ENCODE measurements at regions not wholly inside any gene's neighbourhood (a gene's known extent, or its start where the extent isn't known, plus 50 kb on each side); places are given as distances from the start of the nearest gene placed in this dataset.
"Not testable (repeated sequence)": the region's sequence is repeated elsewhere in the genome, so short reads cannot be mapped to it uniquely, and the experiment has no call there.

- Histone ChIP-seq H3K27ac (ENCODE audit: low read depth, low read length) (no peak overlapping the region), H3K9me3 (ENCODE audit: low read length) (no peaks in the 10 kb centered on the region), H3K9ac (ENCODE audit: low read length) (no peak overlapping the region), H3K4me1 (ENCODE audit: insufficient read depth, low read length) (no peaks in the 10 kb centered on the region), H3K4me3 (ENCODE audit: low read depth in 1 of 2, low read length in 2 of 2) (no peak overlapping the region), H3K36me3 (ENCODE audit: insufficient read depth, low read length) (no peaks in the 10 kb centered on the region), H3K27me3 (ENCODE audit: control insufficient read depth in 1 of 2, insufficient read depth in 2 of 2, low read length in 2 of 2) (no peaks in the 10 kb centered on the region)
These were observed 159.3 kb downstream of the SLC24A2 start for GRCh38 chr9:19629488-19629887.

- not testable (repeated sequence) for H3K27me3 ChIP-seq (ENCODE audit: control insufficient read depth in 1 of 2, insufficient read depth in 2 of 2, low read length in 2 of 2); H3K27ac ChIP-seq (ENCODE audit: low read depth, low read length); H3K9me3 ChIP-seq (ENCODE audit: low read length); H3K36me3 ChIP-seq (ENCODE audit: insufficient read depth, low read length); H3K4me1 ChIP-seq (ENCODE audit: insufficient read depth, low read length); H3K4me3 ChIP-seq (ENCODE audit: low read depth in 1 of 2, low read length in 2 of 2); H3K9ac ChIP-seq (ENCODE audit: low read length)
These were observed 163.4 kb downstream of the SLC24A2 start for GRCh38 chr9:19625426-19625825.

- no peaks in the 10 kb centered on the region for H3K27me3 ChIP-seq (ENCODE audit: control insufficient read depth in 1 of 2, insufficient read depth in 2 of 2, low read length in 2 of 2)
- H3K9me3 ChIP-seq (ENCODE audit: low read length), result no peaks in the 10 kb centered on the region
- H3K4me3 ChIP-seq (ENCODE audit: low read depth in 1 of 2, low read length in 2 of 2), result no peak overlapping the region
- no peak overlapping the region for H3K27ac ChIP-seq (ENCODE audit: low read depth, low read length)
- no peaks in the 10 kb centered on the region for H3K36me3 ChIP-seq (ENCODE audit: insufficient read depth, low read length)
- H3K4me1 ChIP-seq (ENCODE audit: insufficient read depth, low read length), result no peaks in the 10 kb centered on the region
- H3K9ac ChIP-seq (ENCODE audit: low read length), result no peak overlapping the region
These were observed 164.3 kb downstream of the SLC24A2 start for GRCh38 chr9:19624519-19624918.

- H3K4me1 ChIP-seq (ENCODE audit: insufficient read depth, low read length), result no peaks in the 10 kb centered on the region
- no peak overlapping the region for H3K9ac ChIP-seq (ENCODE audit: low read length)
- H3K27ac ChIP-seq (ENCODE audit: low read depth, low read length), result no peak overlapping the region
These were observed 164.9 kb downstream of the SLC24A2 start for GRCh38 chr9:19623941-19624340.

GRCh38 chr9:19620326-19620725 lies 168.5 kb downstream of the SLC24A2 start:
- H3K27me3 ChIP-seq (ENCODE audit: control insufficient read depth in 1 of 2, insufficient read depth in 2 of 2, low read length in 2 of 2), result no peaks in the 10 kb centered on the region
- no peak overlapping the region for H3K27ac ChIP-seq (ENCODE audit: low read depth, low read length)
- H3K4me3 ChIP-seq (ENCODE audit: low read depth in 1 of 2, low read length in 2 of 2), result no peak overlapping the region
- no peaks in the 10 kb centered on the region for H3K36me3 ChIP-seq (ENCODE audit: insufficient read depth, low read length)
- H3K9ac ChIP-seq (ENCODE audit: low read length), result no peak overlapping the region
- H3K9me3 ChIP-seq (ENCODE audit: low read length), result no peaks in the 10 kb centered on the region
- H3K4me1 ChIP-seq (ENCODE audit: insufficient read depth, low read length), result no peaks in the 10 kb centered on the region

More at GRCh38 chr9:19623941-19624340, 164.9 kb downstream of the SLC24A2 start:
- Histone ChIP-seq H3K36me3 (ENCODE audit: insufficient read depth, low read length) (no peaks in the 10 kb centered on the region), H3K4me3 (ENCODE audit: low read depth in 1 of 2, low read length in 2 of 2) (no peak overlapping the region), H3K27me3 (ENCODE audit: control insufficient read depth in 1 of 2, insufficient read depth in 2 of 2, low read length in 2 of 2) (no peaks in the 10 kb centered on the region), H3K9me3 (ENCODE audit: low read length) (no peaks in the 10 kb centered on the region)

- Histone ChIP-seq H3K4me3 (ENCODE audit: low read depth in 1 of 2, low read length in 2 of 2) (no peak overlapping the region), H3K9ac (ENCODE audit: low read length) (no peak overlapping the region)
These were observed 169.6 kb downstream of the SLC24A2 start for GRCh38 chr9:19619221-19619620.

GRCh38 chr9:19618816-19619215 lies 170.0 kb downstream of the SLC24A2 start:
- no peaks in the 10 kb centered on the region for H3K4me1 ChIP-seq (ENCODE audit: insufficient read depth, low read length)
- H3K27ac ChIP-seq (ENCODE audit: low read depth, low read length), result no peak overlapping the region
- no peak overlapping the region for H3K4me3 ChIP-seq (ENCODE audit: low read depth in 1 of 2, low read length in 2 of 2)
- no peaks in the 10 kb centered on the region for H3K36me3 ChIP-seq (ENCODE audit: insufficient read depth, low read length)
- H3K27me3 ChIP-seq (ENCODE audit: control insufficient read depth in 1 of 2, insufficient read depth in 2 of 2, low read length in 2 of 2), result no peaks in the 10 kb centered on the region
- H3K9ac ChIP-seq (ENCODE audit: low read length), result no peak overlapping the region
- no peaks in the 10 kb centered on the region for H3K9me3 ChIP-seq (ENCODE audit: low read length)

More at GRCh38 chr9:19619221-19619620, 169.6 kb downstream of the SLC24A2 start:
- Histone ChIP-seq H3K36me3 (ENCODE audit: insufficient read depth, low read length) (no peaks in the 10 kb centered on the region), H3K27me3 (ENCODE audit: control insufficient read depth in 1 of 2, insufficient read depth in 2 of 2, low read length in 2 of 2) (no peaks in the 10 kb centered on the region), H3K9me3 (ENCODE audit: low read length) (no peaks in the 10 kb centered on the region), H3K27ac (ENCODE audit: low read depth, low read length) (no peak overlapping the region), H3K4me1 (ENCODE audit: insufficient read depth, low read length) (no peaks in the 10 kb centered on the region)

- Histone ChIP-seq H3K9me3 (ENCODE audit: low read length) (no peaks in the 10 kb centered on the region), H3K27me3 (ENCODE audit: control insufficient read depth in 1 of 2, insufficient read depth in 2 of 2, low read length in 2 of 2) (no peaks in the 10 kb centered on the region), H3K4me3 (ENCODE audit: low read depth in 1 of 2, low read length in 2 of 2) (no peak overlapping the region), H3K9ac (ENCODE audit: low read length) (no peak overlapping the region), H3K36me3 (ENCODE audit: insufficient read depth, low read length) (no peaks in the 10 kb centered on the region), H3K4me1 (ENCODE audit: insufficient read depth, low read length) (no peaks in the 10 kb centered on the region), H3K27ac (ENCODE audit: low read depth, low read length) (no peak overlapping the region)
These were observed 173.7 kb downstream of the SLC24A2 start for GRCh38 chr9:19615036-19615624.

GRCh38 chr9:19614294-19614693 lies 174.5 kb downstream of the SLC24A2 start:
- H3K4me1 ChIP-seq (ENCODE audit: insufficient read depth, low read length), result no peaks in the 10 kb centered on the region
- H3K9ac ChIP-seq (ENCODE audit: low read length), result no peak overlapping the region
- H3K27ac ChIP-seq (ENCODE audit: low read depth, low read length), result no peak overlapping the region
- H3K4me3 ChIP-seq (ENCODE audit: low read depth in 1 of 2, low read length in 2 of 2), result no peak overlapping the region
- H3K9me3 ChIP-seq (ENCODE audit: low read length), result no peaks in the 10 kb centered on the region
- H3K36me3 ChIP-seq (ENCODE audit: insufficient read depth, low read length), result no peaks in the 10 kb centered on the region
- H3K27me3 ChIP-seq (ENCODE audit: control insufficient read depth in 1 of 2, insufficient read depth in 2 of 2, low read length in 2 of 2), result no peaks in the 10 kb centered on the region

GRCh38 chr9:19600538-19600937 lies 188.3 kb downstream of the SLC24A2 start:
- no peaks in the 10 kb centered on the region for H3K36me3 ChIP-seq (ENCODE audit: insufficient read depth, low read length)
- no peaks in the 10 kb centered on the region for H3K27me3 ChIP-seq (ENCODE audit: control insufficient read depth in 1 of 2, insufficient read depth in 2 of 2, low read length in 2 of 2)
- no peaks in the 10 kb centered on the region for H3K4me1 ChIP-seq (ENCODE audit: insufficient read depth, low read length)
- H3K4me3 ChIP-seq (ENCODE audit: low read depth in 1 of 2, low read length in 2 of 2), result no peak overlapping the region
- no peak overlapping the region for H3K27ac ChIP-seq (ENCODE audit: low read depth, low read length)
- no peak overlapping the region for H3K9ac ChIP-seq (ENCODE audit: low read length)
- no peaks in the 10 kb centered on the region for H3K9me3 ChIP-seq (ENCODE audit: low read length)

GRCh38 chr9:19598722-19599121 lies 189.9 kb downstream of the ACER2 start:
- no peaks in the 10 kb centered on the region for H3K27me3 ChIP-seq (ENCODE audit: control insufficient read depth in 1 of 2, insufficient read depth in 2 of 2, low read length in 2 of 2)
- H3K9ac ChIP-seq (ENCODE audit: low read length), result no peak overlapping the region
- no peak overlapping the region for H3K4me3 ChIP-seq (ENCODE audit: low read depth in 1 of 2, low read length in 2 of 2)
- no peaks in the 10 kb centered on the region for H3K9me3 ChIP-seq (ENCODE audit: low read length)
- H3K36me3 ChIP-seq (ENCODE audit: insufficient read depth, low read length), result no peaks in the 10 kb centered on the region
- no peak overlapping the region for H3K27ac ChIP-seq (ENCODE audit: low read depth, low read length)
- H3K4me1 ChIP-seq (ENCODE audit: insufficient read depth, low read length), result no peaks in the 10 kb centered on the region

- no peaks in the 10 kb centered on the region for H3K4me1 ChIP-seq (ENCODE audit: insufficient read depth, low read length)
- no peaks in the 10 kb centered on the region for H3K36me3 ChIP-seq (ENCODE audit: insufficient read depth, low read length)
- H3K9ac ChIP-seq (ENCODE audit: low read length), result no peak overlapping the region
- H3K4me3 ChIP-seq (ENCODE audit: low read depth in 1 of 2, low read length in 2 of 2), result no peak overlapping the region
- no peak overlapping the region for H3K27ac ChIP-seq (ENCODE audit: low read depth, low read length)
- H3K27me3 ChIP-seq (ENCODE audit: control insufficient read depth in 1 of 2, insufficient read depth in 2 of 2, low read length in 2 of 2), result no peaks in the 10 kb centered on the region
- H3K9me3 ChIP-seq (ENCODE audit: low read length), result no peaks in the 10 kb centered on the region
These were observed 188.4 kb downstream of the ACER2 start for GRCh38 chr9:19597176-19597575.

All from muscle layer of colon (tissue), 2 donors.